RKO (cell line): ENCODE measurements at regions not wholly inside any gene's neighbourhood (a gene's known extent, or its start where the extent isn't known, plus 50 kb on each side); places are given as distances from the start of the nearest gene placed in this dataset.

Source experiments
- DNase-seq: peaks from one replicate; pipeline ENCODE4 v3.0.0-alpha.2; 2016; ENCODE audit warnings: low spot score

GRCh38 chr1:228977741-228978140 lies 242.5 kb downstream of the RHOU start:
- DNase-seq: no peak

GRCh38 chr1:228978484-228979324 lies 243.4 kb downstream of the RHOU start:
- DNase-seq: no peak

- no peak for DNase-seq
Measured at GRCh38 chr1:228979325-228979699, 244.0 kb downstream of the RHOU start.

GRCh38 chr1:228979774-228980173 lies 244.5 kb downstream of the RHOU start:
- no peak for DNase-seq

GRCh38 chr1:228980232-228980937 lies 245.1 kb downstream of the RHOU start:
- DNase-seq: no peak

- no peak for DNase-seq
Measured at GRCh38 chr1:228982637-228983036, 247.4 kb downstream of the RHOU start.

GRCh38 chr1:228983231-228983660 lies 248.0 kb downstream of the RHOU start:
- DNase-seq: no peak

GRCh38 chr1:228983661-228984060 lies 248.4 kb downstream of the RHOU start:
- no peak for DNase-seq

- DNase-seq: no peak
Measured at GRCh38 chr1:228984107-228984506, 248.8 kb downstream of the RHOU start.

GRCh38 chr1:228984646-228985631 lies 249.7 kb downstream of the RHOU start:
- DNase-seq: no peak

- DNase-seq: no peak
Measured at GRCh38 chr1:228985661-228986060, 250.4 kb downstream of the RHOU start.

- no peak for DNase-seq
Measured at GRCh38 chr1:228986093-228986904, 251.0 kb downstream of the RHOU start.

- DNase-seq: no peak
Measured at GRCh38 chr1:228987286-228987685, 252.0 kb downstream of the RHOU start.

- no peak for DNase-seq
Measured at GRCh38 chr1:228987736-228988506, 252.6 kb downstream of the RHOU start.

- no peak for DNase-seq
Measured at GRCh38 chr1:228988664-228989063, 253.4 kb downstream of the RHOU start.

GRCh38 chr1:228989176-228989575 lies 253.9 kb downstream of the RHOU start:
- no peak for DNase-seq

GRCh38 chr1:228989676-228989991 lies 254.4 kb downstream of the RHOU start:
- no peak for DNase-seq

GRCh38 chr1:228989992-228990827 lies 254.9 kb downstream of the RHOU start:
- no peak for DNase-seq

- DNase-seq: no peak
Measured at GRCh38 chr1:228990906-228991569, 255.8 kb downstream of the RHOU start.
